WTC11 (cell line): ENCODE measurements at regions not wholly inside any gene's neighbourhood (a gene's known extent, or its start where the extent isn't known, plus 50 kb on each side); places are given as distances from the start of the nearest gene placed in this dataset.

Experiments
- ATAC-seq: fragments of 200-7000 bp; cut with Tn5 transposase; 2 replicates; pipeline ENCODE4 v1.10.0; 2021; ENCODE audit warnings: mild to moderate bottlenecking, moderate library complexity
- CTCF ChIA-PET: fragments of 300-600 bp; sonication (Branson Sonifier 250); formaldehyde crosslinking; loops from one replicate; lab custom pipeline; 2021; ENCODE audit warnings: antibody characterized with exemption; lab: Charles Lee
- POLR2A ChIA-PET: fragments of 350-600 bp; sonication (Branson Sonifier 250); formaldehyde crosslinking; loops from one replicate; lab custom pipeline; 2021; ENCODE audit warnings: antibody characterized with exemption; lab: Charles Lee
- DNase-seq: peaks from one replicate; pipeline ENCODE4 v3.0.0; 2021; ENCODE audit warnings: low spot score
- H3K27ac Mint-ChIP-seq: 2 replicates; pipeline ENCODE4 v1.8.0; 2021; ENCODE audit warnings: mixed read lengths
- H3K27me3 Mint-ChIP-seq: 2 replicates; pipeline ENCODE4 v1.8.0; 2021; ENCODE audit warnings: low read depth, mild to moderate bottlenecking, moderate library complexity, mixed read lengths
- H3K36me3 Mint-ChIP-seq: 2 replicates; pipeline ENCODE4 v1.8.0; 2021; ENCODE audit warnings: mixed read lengths
- H3K4me1 Mint-ChIP-seq: 2 replicates; pipeline ENCODE4 v1.8.0; 2022; ENCODE audit warnings: mixed read lengths
- H3K4me3 Mint-ChIP-seq: 2 replicates; pipeline ENCODE4 v1.8.0; 2021; ENCODE audit warnings: mild to moderate bottlenecking, moderate library complexity, mixed read lengths
- H3K9me3 Mint-ChIP-seq: 2 replicates; pipeline ENCODE4 v1.8.0; 2021; ENCODE audit warnings: mixed read lengths
- ATF3 ChIP-seq: sonication (generic); formaldehyde crosslinking; conservative IDR thresholded peaks from 2 replicates; pipeline ENCODE4 v1.8.1; 2022; ENCODE audit warnings: mild to moderate bottlenecking, missing genetic modification reagents
- CREB1 ChIP-seq: sonication (generic); formaldehyde crosslinking; IDR thresholded peaks from 2 replicates; pipeline ENCODE4 v1.8.0; 2023; ENCODE audit warnings: mild to moderate bottlenecking, missing genetic modification reagents
- CTCF ChIP-seq: fragments of 200-600 bp; IDR thresholded peaks from 2 replicates; pipeline ENCODE4 v1.8.0; 2022; ENCODE audit warnings: antibody characterized with exemption
- ETV6 ChIP-seq: sonication (generic); formaldehyde crosslinking; IDR thresholded peaks from 2 replicates; pipeline ENCODE4 v1.8.1; 2022; ENCODE audit warnings: mild to moderate bottlenecking, missing genetic modification reagents
- FOXJ3 ChIP-seq: sonication (generic); formaldehyde crosslinking; IDR thresholded peaks from 2 replicates; pipeline ENCODE4 v1.9.0; 2021; ENCODE audit warnings: missing genetic modification reagents, mild to moderate bottlenecking, borderline replicate concordance
- FOXK1 ChIP-seq: sonication (generic); formaldehyde crosslinking; IDR thresholded peaks from 2 replicates; pipeline ENCODE4 v1.8.0; 2022; ENCODE audit warnings: mild to moderate bottlenecking, moderate library complexity, missing genetic modification reagents
- JAZF1 ChIP-seq: fragments of 250-450 bp; sonication (Bioruptor Pico); IDR thresholded peaks from 2 replicates; pipeline ENCODE4 v1.9.0; 2021; ENCODE audit warnings: moderate library complexity, mild to moderate bottlenecking, inconsistent platforms
- TCF7 ChIP-seq: sonication (generic); formaldehyde crosslinking; IDR thresholded peaks from 2 replicates; pipeline ENCODE4 v1.8.0; 2022; ENCODE audit warnings: mild to moderate bottlenecking, low read depth, missing genetic modification reagents, moderate library complexity
- USF1 ChIP-seq: sonication (generic); formaldehyde crosslinking; IDR thresholded peaks from 2 replicates; pipeline ENCODE4 v1.8.0; 2022; ENCODE audit warnings: mild to moderate bottlenecking, missing genetic modification reagents
- USF2 ChIP-seq: sonication (generic); formaldehyde crosslinking; IDR thresholded peaks from 2 replicates; pipeline ENCODE4 v1.8.1; 2023; ENCODE audit warnings: mild to moderate bottlenecking, missing genetic modification reagents, moderate library complexity
- ZNF138 ChIP-seq: sonication (generic); formaldehyde crosslinking; conservative IDR thresholded peaks from 2 replicates; pipeline ENCODE4 v1.8.1; 2022; ENCODE audit warnings: mild to moderate bottlenecking, moderate library complexity, missing genetic modification reagents
- ZNF232 ChIP-seq: sonication (generic); formaldehyde crosslinking; IDR thresholded peaks from 2 replicates; pipeline ENCODE4 v1.8.0; 2022; ENCODE audit warnings: mild to moderate bottlenecking, missing genetic modification reagents
- ZNF671 ChIP-seq: fragments of 250-450 bp; sonication (Bioruptor Pico); IDR thresholded peaks from 2 replicates; pipeline ENCODE4 v1.8.0; 2021; ENCODE audit warnings: mild to moderate bottlenecking
- TF ChIP-seq, protein P1 (sequence below): fragments of 250-450 bp; sonication (Bioruptor Pico); IDR thresholded peaks from 2 replicates; pipeline ENCODE4 v1.9.0; 2021; ENCODE audit warnings: moderate library complexity, mild to moderate bottlenecking, inconsistent platforms, borderline replicate concordance
- TF ChIP-seq, protein P2 (sequence below): fragments of 250-450 bp; sonication (Bioruptor Pico); IDR thresholded peaks from 2 replicates; pipeline ENCODE4 v1.9.0; 2021; ENCODE audit warnings: mild to moderate bottlenecking, borderline replicate concordance
- TF ChIP-seq, protein P3 (sequence below): sonication (generic); formaldehyde crosslinking; IDR thresholded peaks from 2 replicates; pipeline ENCODE4 v1.8.1; 2022; ENCODE audit warnings: low read depth, missing genetic modification reagents, borderline replicate concordance
- TF ChIP-seq, protein P4 (sequence below): sonication (generic); formaldehyde crosslinking; IDR thresholded peaks from 2 replicates; pipeline ENCODE4 v1.8.0; 2023; ENCODE audit warnings: missing genetic modification reagents

DNA sequence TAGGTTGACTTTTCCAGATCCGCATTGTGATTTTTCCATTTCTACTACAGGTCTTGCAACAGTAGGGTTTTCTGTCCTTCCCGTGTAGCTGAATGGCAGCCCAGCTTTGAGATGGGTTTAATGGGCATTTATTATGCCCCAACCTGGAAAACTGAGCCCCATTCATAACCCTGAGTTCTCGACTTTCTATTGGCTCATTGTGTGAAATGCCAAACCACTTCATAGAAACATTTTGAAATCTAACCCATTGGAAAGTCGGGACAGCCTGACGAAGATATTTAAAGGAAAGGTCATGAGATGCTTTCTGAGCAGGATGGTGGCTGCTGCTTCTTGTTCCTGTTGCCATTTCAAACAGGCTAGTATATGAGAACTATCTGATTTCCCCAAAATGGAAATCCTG, 203.5 kb downstream of the ZFP36L2 start:
- Mint-ChIP-seq H3K27me3 (peaks cover 3% of the 10 kb centered on the region), H3K9me3 (peaks cover 18% of the 10 kb centered on the region), H3K27ac (no peak overlapping the region), H3K4me3 (no peak overlapping the region), H3K36me3 (peaks cover 15% of the 10 kb centered on the region), H3K4me1 (peaks cover 5% of the 10 kb centered on the region)
- no peak for ATAC-seq
- no peak for TF ChIP-seq ZNF671
- TF ChIP-seq, protein P1, sequence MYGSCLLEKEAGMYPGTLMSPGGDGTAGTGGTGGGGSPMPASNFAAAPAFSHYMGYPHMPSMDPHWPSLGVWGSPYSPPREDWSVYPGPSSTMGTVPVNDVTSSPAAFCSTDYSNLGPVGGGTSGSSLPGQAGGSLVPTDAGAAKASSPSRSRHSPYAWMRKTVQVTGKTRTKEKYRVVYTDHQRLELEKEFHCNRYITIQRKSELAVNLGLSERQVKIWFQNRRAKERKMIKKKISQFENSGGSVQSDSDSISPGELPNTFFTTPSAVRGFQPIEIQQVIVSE (CRISPR knock-in tag), result no peak
- TF ChIP-seq ATF3 (CRISPR knock-in tag), result no peak
- TF ChIP-seq FOXJ3, result no peak
- TF ChIP-seq FOXK1 (CRISPR knock-in tag), result no peak
- TF ChIP-seq ZNF138 (CRISPR knock-in tag), result no peak
- no peak for TF ChIP-seq ZNF232 (CRISPR knock-in tag)
- no peak for TF ChIP-seq JAZF1 (CRISPR knock-in tag)
- no peak for TF ChIP-seq USF1 (CRISPR knock-in tag)
- no peak for TF ChIP-seq TCF7 (CRISPR knock-in tag)
- TF ChIP-seq USF2 (CRISPR knock-in tag), result no peak
- no peak for TF ChIP-seq CREB1 (CRISPR knock-in tag)
- TF ChIP-seq, protein P2, sequence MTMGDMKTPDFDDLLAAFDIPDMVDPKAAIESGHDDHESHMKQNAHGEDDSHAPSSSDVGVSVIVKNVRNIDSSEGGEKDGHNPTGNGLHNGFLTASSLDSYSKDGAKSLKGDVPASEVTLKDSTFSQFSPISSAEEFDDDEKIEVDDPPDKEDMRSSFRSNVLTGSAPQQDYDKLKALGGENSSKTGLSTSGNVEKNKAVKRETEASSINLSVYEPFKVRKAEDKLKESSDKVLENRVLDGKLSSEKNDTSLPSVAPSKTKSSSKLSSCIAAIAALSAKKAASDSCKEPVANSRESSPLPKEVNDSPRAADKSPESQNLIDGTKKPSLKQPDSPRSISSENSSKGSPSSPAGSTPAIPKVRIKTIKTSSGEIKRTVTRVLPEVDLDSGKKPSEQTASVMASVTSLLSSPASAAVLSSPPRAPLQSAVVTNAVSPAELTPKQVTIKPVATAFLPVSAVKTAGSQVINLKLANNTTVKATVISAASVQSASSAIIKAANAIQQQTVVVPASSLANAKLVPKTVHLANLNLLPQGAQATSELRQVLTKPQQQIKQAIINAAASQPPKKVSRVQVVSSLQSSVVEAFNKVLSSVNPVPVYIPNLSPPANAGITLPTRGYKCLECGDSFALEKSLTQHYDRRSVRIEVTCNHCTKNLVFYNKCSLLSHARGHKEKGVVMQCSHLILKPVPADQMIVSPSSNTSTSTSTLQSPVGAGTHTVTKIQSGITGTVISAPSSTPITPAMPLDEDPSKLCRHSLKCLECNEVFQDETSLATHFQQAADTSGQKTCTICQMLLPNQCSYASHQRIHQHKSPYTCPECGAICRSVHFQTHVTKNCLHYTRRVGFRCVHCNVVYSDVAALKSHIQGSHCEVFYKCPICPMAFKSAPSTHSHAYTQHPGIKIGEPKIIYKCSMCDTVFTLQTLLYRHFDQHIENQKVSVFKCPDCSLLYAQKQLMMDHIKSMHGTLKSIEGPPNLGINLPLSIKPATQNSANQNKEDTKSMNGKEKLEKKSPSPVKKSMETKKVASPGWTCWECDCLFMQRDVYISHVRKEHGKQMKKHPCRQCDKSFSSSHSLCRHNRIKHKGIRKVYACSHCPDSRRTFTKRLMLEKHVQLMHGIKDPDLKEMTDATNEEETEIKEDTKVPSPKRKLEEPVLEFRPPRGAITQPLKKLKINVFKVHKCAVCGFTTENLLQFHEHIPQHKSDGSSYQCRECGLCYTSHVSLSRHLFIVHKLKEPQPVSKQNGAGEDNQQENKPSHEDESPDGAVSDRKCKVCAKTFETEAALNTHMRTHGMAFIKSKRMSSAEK (CRISPR knock-in tag), result no peak
- ChIA-PET CTCF (interaction anchor here (1.9 to 4.8 kb wide), 2 partner anchors 48 to 105 kb away, joined by 6 to 31 read pairs; no protein-coding TSS in a partner anchor), POLR2A (no interaction called here)
- DNase-seq, result no peak

DNA sequence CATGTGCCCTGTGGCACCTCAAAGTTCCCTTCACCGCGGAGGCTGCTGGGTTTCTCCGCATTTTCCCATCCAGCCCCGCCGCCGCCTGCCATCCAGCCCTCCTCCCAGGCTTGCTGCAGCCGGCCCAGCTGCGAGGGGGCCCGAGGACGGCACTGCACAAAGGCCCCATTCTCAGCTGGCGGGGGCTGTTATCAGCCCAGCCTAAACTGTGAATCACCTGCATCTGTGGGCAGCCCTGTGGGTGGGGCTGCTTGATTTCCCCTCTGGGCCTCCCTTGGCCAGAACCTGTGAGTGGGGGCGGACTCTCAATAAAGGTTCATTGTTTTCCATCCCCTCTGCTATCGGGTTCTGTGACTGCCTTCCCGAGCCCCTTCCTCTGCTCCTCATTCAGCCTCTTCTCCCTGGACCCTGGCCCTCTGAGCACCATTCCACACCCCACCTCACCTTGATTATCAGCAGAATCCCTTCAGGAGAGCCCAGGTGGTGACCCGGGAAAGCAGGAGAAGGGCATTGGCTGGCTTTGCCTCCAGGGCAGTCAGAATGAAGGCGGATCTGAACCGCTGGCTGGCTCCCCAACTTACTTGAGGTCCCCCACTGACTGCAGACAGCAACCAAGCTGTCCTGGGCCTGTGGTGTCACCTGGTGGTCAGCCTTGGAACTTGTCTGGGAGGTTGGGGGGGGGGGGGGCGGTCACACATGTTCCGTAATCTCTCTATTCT, 204.5 kb downstream of the ZFP36L2 start:
- H3K4me3 Mint-ChIP-seq, result no peak overlapping the region
- no peak overlapping the region for H3K27ac Mint-ChIP-seq
- H3K36me3 Mint-ChIP-seq, result peaks cover 15% of the 10 kb centered on the region
- ChIA-PET POLR2A (no interaction called here), CTCF (interaction anchor here (0.6 to 4.8 kb wide), 7 partner anchors 24 to 539 kb away, joined by 3 to 31 read pairs (median 4); no protein-coding TSS in a partner anchor)
- peaks cover 5% of the 10 kb centered on the region for H3K4me1 Mint-ChIP-seq
- peaks cover 3% of the 10 kb centered on the region for H3K27me3 Mint-ChIP-seq
- ATAC-seq (peak; percentile 66), DNase-seq (peak; percentile 69)
- peaks cover 18% of the 10 kb centered on the region for H3K9me3 Mint-ChIP-seq
- TF ChIP-seq, protein P3, sequence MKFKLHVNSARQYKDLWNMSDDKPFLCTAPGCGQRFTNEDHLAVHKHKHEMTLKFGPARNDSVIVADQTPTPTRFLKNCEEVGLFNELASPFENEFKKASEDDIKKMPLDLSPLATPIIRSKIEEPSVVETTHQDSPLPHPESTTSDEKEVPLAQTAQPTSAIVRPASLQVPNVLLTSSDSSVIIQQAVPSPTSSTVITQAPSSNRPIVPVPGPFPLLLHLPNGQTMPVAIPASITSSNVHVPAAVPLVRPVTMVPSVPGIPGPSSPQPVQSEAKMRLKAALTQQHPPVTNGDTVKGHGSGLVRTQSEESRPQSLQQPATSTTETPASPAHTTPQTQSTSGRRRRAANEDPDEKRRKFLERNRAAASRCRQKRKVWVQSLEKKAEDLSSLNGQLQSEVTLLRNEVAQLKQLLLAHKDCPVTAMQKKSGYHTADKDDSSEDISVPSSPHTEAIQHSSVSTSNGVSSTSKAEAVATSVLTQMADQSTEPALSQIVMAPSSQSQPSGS (CRISPR knock-in tag), result no peak
- TF ChIP-seq ETV6 (CRISPR knock-in tag), result 0 out of 2 replicates have a peak, but pooled peaks have one; percentile 19
- TF ChIP-seq, protein P4, sequence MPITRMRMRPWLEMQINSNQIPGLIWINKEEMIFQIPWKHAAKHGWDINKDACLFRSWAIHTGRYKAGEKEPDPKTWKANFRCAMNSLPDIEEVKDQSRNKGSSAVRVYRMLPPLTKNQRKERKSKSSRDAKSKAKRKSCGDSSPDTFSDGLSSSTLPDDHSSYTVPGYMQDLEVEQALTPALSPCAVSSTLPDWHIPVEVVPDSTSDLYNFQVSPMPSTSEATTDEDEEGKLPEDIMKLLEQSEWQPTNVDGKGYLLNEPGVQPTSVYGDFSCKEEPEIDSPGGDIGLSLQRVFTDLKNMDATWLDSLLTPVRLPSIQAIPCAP, result 0 out of 2 replicates have a peak, but pooled peaks have one; percentile 31
- TF ChIP-seq CTCF, result peak; percentile 79
